HG03280 (cell line): ENCODE measurements at regions not wholly inside any gene's neighbourhood (a gene's known extent, or its start where the extent isn't known, plus 50 kb on each side); places are given as distances from the start of the nearest gene placed in this dataset.
"Not testable (repeated sequence)": the region's sequence is repeated elsewhere in the genome, so short reads cannot be mapped to it uniquely, and the experiment has no call there.

Experiments used
- ATAC-seq: cut with Tn5 transposase; IDR thresholded peaks from one replicate; pipeline ENCODE4 v1.9.1; 2021; ENCODE audit warnings: mild to moderate bottlenecking, moderate library complexity; ENCODE audit not compliant: unreplicated experiment

DNA sequence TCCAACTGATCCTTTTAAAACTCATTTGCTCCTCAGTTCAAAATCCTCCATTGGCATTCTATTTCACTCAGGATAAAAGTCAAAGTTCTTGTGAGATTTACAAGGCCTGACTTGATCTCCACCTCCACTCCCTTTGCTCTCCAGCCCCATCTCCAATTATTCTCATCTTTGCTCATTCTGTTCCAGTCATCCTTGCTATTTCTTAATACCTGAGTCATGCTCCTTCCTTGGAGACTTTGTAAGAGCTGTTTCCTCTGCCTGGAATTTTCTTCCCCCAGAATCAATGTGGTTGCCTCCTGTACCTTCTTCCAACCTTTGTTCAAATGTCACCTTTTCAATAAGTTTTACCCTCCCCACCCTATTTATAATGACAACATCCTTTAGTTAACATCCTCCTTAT is 373.5 kb downstream of the HTR1B start:
- ATAC-seq, result no peak

DNA sequence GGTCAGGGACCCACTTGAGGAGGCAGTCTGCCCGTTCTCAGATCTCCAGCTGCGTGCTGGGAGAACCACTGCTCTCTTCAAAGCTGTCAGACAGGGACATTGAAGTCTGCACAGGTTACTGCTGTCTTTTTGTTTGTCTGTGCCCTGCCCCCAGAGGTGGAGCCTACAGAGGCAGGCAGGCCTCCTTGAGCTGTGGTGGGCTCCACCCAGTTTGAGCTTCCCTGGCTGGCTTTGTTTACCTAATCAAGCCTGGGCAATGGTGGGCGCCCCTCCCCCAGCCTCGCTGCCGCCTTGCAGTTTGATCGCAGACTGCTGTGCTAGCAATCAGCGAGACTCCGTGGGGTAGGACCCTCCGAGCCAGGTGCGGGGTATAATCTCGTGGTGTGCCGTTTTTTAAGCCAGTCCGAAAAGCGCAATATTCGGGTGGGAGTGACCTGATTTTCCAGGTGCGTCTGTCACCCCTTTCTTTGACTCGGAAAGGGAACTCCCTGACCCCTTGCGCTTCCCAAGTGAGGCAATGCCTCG is 375.4 kb downstream of the HTR1B start:
- not testable (repeated sequence) for ATAC-seq

DNA sequence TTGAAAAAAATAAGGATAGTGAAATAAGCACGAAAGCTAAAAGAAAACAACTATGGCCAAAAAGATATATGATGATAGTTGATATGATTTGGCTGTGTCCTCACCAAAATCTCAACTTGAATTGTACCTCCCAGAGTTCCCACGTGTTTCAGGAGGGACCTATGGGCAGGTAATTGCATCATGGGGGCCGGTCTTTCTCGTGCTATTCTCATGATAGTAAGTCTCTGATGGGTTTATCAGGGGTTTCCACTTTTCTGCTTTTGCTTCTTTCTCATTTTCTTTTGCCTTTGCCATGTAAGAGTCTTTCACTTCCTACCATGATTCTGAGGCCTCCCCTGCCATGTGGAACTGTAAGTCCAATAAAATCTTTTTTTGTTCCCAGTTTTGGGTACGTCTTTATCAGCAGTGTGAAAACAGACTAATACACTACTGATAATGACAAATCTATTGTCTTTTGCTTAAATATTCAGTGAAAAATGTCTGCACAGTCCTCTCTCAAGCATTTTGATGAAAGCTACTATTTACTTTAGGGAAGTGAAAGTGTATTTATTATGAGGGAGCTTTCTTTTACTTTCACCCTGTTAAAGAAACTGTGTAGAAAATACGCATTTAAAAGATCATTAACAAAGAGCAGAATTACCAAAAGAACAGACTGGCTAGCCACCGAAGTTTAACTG is 389.1 kb downstream of the HTR1B start:
- no peak for ATAC-seq

DNA sequence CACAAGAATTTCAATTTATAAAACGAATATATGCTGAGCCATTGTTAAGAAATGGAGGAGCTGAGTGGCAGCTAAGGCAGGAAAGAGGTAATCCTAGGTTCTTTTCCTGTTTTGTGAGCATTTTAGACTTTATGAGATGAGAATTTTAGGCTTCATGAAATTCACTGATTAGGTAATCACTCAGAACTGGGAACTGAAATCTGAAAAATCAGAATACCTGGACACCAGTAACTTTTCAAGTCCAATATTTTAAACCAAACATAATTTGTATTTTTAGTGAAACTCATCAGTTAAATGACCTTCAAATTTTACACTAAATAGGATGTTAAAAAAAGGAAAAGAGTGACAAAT is 389.9 kb downstream of the HTR1B start:
- ATAC-seq, result no peak

DNA sequence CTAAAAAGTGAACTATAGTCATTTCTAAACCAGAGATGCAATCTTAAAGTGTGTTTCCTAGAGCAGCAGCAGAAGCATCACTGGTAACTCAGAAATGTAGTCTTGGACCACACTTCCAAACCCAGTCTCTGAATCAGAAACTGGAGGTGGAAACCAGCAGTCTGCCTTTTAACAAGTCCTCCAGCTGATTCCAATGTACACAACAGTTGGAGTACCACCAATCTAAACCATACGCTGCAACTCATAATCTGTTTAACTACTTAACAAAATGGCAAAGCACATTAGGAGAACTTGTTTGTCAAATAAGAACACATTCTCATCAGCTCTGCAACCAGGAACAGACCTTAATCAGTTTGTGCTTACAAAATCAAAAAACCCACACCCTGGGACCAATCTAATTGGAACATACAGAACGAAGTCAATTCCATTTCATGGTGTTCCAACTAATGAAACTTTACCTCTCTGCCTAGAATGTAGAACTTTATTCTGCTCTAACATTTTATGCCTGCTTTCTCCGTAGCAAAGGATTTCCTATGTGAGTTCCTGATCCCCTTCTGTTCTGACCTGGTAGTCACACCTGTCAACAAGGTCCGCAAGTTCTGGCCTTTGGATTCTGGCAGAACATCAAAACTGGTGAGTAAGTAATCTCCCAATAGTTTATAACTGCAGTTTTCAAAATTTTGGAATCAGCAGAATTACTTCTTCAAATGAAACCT is 390.4 kb downstream of the HTR1B start:
- ATAC-seq, result no peak

DNA sequence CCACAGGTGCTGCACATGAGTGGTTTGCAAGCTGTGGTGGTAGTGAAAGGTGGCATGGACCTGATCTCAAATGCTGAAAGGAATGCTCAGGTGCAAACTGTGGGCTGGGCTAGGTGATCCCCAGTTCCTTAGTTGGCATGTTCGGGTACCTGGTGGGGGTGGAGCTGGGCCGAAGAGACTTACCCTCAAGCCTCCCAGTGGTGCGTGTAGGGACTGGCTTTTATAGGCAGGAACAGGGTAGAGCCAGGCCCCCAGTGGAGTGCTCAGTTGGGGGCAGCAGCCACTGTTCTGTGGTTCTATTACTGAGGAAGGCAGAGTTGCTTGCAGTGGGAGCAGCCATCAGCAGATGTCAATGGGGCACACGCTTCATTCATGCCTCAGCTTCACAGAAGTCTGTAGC is 399.8 kb downstream of the HTR1B start:
- ATAC-seq, result no peak

DNA sequence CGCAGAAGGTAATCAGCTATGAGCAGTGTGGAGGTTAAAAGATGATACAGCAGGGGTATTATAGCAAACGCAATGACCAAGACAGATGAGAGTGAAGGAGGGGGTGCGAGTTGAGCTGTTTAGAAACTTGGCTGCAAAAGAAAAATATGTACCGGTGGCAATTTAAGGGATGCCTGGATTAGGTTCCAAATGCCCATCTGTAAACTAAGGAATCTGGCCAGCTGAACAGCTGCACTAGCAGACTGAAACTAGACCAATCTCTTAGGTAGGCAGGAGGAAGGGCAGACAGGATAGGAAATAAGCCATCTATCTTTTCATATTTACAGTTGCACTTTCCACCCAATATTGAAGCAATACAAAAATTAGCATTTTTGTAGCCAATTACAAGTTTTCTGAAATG is 407.6 kb downstream of the HTR1B start:
- ATAC-seq, result no peak

DNA sequence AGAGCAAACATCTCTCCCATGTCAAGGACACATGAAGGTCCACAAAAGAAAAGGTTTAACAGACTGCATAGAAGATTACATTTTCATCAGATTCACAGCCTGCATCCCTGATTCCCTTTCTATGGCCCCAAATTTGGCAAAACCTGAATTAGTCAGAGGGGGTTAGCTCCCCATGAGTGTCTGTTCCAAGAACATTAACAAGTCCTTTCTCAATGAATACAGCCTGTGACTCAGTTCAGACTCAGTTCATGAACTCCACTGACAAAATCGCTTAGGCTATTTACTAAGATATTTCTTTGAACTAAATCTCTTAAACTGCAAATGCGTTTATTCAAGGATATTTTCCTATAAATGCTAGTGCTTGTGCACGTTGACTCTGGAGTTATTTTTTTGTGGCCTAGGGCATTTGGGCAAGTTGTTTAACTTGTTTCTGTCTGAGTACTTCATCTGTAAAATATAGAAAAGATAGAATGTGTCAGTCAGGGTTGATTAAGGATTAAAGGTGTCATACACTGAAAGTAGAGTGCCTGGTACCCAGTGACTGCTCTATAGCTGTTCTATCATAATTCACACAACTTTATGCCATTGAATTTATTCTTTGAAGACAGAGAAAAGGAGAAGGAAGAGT is 422.6 kb downstream of the HTR1B start:
- ATAC-seq, result no peak

DNA sequence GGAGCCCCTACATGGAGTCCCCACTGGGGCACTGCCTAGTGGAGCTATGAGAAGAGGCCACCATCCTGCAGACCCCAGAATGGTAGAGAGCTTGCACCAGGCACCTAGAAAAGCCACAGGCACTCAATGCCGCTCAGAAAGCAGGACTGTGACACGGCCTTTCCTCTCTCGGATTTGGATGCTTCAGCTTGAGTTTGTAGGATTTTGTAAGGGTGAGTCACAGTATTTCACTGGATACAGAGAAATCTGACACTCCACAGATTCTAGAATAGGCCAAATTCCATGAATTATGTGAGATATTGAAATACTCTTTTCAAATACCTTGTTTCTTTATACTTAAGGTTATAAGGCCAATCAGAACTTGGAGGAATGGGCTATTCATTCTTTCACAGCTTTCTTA is 424.5 kb downstream of the HTR1B start:
- ATAC-seq, result no peak

DNA sequence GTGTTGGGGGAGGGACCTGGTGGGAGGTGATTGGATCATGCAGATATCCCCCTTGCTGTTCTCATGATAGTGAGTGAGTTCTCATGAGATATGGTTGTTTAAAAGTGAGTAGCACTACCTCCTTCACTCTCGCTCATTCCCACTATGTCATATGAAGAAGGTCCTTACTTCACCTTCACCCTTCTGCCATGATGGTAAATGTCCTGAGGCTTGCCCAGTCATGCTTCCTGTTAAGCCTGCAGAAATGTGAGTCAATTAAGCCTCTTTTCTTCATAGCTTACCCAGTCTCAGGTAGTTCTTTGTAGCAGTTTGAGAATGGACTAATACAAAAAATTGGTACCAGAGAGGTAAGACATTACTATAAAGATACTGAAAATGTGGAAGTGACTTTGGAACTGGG is 425.9 kb downstream of the HTR1B start:
- no peak for ATAC-seq

DNA sequence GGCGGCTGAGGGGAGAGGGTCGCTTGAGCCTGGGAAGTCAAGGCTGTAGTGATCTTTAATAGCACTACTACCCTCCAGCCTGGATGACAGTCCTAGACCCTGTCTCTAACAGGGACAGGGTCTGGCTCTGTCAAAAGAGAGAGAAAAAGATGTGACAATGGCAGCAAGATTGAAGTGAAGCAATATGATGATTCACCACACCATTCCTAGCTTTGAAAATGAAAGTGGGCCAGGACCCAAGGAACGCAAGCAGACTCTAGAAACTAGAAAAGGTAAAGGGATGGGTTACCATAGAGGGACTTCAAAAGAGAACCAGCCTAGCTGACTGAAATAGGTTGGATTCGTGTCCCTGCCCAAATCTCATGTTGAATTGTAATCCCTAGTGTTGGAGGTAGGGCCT is 426.9 kb downstream of the HTR1B start:
- ATAC-seq, result no peak

DNA sequence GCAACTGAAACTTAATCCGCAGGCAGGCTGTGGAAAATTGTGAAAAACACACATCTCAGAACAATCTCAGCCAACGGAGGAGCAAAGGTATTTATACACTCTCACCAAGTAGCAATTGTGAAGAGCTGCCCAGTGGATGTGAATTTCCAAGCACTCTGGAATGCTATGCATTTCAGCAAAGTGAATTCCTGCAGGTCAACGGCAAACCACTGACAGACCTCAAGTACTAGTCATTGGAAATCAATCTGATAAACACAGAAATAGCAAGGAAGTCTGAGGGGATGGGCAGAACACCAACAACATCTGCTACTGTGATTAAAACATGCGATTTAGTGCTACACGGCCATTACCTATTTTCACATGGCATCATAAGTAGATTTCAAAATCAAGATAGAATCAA is 429.1 kb downstream of the HTR1B start:
- no peak for ATAC-seq

DNA sequence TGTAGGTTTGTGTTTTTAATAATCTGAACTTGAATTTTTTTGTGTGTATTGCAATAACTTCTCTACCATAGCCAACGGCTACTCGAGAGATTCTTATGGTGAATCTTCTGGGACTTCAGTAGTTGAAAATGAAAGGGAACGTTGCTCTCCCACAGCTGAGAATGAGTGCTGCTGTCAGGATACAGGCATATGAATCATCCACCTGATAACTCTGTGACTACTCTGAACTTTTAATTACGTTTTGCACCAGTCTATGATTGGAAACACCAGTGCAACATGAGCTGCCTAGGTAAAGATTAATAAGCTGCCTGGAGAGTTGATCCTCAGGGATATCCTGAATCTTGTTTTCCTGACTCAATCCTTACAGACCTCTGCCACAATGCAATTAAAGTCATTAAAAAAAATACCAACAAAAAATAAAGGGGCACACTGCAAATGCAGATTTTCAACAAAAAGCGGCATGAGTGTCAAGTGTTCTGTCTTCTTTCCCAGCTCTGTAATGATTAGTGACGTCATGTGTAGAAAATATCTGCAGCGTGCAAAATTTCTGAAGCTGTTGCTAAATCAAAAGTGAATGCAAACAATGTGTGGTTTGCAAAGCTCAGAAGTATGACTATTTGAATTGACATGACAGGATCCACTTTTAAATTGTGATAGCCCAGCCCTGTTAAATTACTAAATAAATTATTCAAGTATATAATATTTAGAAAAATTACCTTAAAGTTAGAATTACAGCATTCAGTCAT is 432.2 kb downstream of the HTR1B start:
- no peak for ATAC-seq

DNA sequence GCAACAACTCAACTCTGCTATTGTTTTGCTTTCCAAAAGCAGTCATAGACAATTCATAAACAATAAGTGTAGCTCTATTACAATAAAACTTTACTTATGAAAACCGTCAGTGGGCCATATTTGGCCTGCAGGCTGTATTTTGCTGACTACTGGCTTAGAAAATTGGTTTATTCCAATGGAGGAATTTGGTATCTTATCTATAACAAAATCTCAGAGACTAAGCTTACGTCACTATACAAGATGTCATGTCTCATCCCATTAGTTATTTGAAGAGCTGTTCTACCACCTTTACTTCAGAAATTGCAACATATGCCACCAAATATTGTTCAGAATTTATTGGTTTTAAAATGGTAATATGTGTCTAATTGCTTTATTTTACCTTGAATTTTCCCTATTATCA is 436.9 kb downstream of the HTR1B start:
- no peak for ATAC-seq

DNA sequence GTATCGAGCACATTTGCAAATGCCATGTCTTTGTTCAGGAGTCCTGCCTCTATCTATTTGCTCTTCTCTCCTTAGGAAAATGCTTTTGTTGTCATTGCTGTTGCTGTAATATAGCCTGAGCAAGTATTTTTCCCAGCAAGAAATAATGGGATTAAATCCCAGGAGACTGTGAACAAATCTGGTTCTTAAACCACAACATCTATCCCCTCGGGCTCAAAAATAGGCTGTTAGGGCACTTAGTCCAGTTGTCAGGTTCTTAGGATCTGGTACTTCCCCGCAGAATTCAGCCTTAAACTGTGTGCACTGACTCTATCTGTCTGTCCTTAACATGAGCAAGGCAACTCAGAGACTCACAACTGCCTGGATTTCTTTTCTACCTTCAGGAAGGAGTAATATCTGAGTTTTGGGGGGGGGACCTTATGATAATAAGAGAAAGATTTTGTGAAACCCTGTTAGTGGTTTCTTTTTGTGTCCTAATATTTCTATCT is 437.5 kb downstream of the HTR1B start:
- ATAC-seq, result no peak

DNA sequence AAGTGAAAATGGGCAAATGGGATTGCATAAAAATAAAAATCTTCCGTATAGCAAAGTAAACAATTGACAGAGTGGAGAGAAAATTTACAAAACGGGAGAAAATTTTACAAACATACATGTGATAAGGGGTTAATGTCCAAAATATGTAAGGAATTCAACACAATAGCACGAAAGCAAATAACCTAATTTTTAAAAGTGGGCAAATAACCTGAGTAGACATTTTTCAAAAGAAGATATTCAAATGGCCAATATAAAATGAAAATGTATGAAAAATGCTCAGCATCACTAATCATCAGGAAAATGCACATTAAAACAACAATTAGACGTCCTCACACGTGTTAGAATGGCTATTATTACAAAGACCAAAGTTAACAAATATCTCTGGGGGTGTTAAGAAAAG is 441.5 kb downstream of the HTR1B start:
- no peak for ATAC-seq

DNA sequence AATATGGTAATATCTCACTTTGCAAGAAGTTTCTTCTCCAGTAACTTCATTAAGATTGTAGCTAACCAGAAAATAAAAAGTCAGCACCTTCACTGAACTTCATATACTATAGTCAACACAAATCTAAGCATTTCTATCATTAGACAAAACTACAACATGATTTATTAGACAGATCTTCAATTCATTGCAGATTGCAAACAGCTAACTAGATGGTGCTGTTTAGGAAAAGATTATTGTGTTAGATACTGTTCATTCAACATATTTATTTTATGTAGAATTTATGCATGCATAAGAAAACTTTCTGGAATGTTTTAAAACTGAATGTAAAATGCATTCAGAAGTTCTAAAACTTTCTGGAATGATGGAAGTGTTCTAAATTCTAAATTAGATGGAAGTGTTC is 442.1 kb downstream of the HTR1B start:
- no peak for ATAC-seq

DNA sequence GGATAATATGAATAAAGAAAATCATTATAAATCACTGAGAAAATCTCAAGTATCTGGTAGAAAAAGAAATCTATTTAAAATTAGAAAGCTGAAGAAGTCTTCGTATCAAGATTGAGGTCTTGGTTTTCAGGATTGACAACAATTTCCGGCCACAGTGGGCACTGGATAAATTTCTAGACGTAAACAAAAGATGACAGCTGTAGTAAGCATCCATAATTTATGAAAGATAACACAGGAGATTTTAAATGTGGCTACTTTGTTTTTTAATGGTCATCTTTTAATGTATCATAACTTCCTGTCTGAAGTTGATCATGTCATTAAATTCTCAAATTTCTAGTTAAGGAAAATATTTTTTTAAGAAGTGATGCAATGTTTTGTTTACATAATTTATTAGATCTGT is 444.2 kb downstream of the HTR1B start:
- no peak for ATAC-seq

DNA sequence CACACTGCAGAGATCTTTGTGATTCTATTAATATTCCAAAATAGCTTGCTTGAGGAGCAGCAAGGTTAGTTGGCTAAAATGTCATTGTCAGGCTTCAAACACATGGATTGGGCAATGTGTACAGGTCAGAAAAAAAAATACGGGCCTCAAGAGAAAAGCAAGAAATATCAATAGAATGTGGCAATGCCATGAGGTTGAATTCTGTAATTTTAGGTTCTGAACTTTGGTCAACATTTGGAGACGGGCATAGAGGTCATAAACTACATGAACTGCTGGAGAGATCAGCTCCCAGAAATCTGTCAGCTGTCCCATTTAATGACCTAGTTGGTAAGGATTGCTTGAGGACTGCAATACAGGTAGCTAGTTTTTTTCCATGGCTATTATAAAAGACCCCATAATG is 445.8 kb downstream of the HTR1B start:
- ATAC-seq, result no peak

DNA sequence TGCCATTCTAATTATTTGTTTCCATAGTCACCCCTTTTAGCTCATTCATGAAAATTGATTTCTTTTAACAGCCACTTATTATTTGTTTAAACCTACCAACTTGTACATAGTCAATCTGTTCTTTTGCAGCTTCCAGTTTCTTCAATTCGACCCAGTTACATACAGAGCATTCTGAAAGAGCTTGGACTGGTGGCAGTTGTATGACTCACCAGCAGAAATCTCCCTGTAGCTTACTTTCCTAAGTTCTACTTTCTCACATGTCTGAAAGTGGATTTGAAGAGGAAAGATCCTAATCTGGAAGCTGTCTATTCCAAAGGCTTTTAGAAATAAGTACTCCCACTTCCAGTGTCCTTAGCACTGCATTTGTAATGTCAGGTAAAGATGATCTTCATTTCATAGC is 447.9 kb downstream of the HTR1B start:
- no peak for ATAC-seq

DNA sequence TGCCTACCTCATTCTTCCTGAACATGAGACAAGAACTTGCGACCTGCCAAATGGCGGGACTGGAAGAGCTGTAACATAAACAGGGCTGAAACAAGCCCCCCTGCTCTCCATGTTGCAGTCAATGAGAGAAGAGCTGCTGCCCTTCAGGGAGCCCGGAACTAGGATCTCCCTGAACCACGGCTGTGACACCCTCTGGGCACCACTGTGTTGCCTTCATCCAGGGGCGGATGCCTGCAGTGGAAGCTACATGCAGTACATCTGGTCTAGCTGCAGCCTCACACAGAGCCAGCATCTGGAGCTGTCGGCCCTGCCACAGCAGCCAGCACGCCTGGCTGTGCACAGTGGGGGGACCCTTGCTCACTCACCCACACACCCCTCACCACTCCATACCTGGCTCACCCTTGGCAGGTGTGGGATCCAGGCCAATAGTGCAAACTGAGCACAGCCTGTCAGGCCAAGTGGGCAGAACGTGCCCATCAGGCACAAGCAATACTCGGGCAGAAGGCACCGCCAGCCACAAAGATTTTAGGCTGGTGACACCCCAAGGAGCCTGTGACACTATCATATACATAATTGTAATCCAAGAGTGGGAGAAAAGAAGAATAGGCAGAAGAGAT is 451.3 kb downstream of the HTR1B start:
- no peak for ATAC-seq
